ENCODE measurements at regions not wholly inside any gene's neighbourhood (a gene's known extent, or its start where the extent isn't known, plus 50 kb on each side); places are given as distances from the start of the nearest gene placed in this dataset.

GRCh38 chr15:88385078-88385700 is 82.0 kb downstream of the MRPL46 start:
- Histone ChIP-seq H3K36me3 (no peaks in the 10 kb centered on the region), H3K27ac (replicated peaks in 1 of 4) (no peak overlapping the region), H3K4me3 (no peak overlapping the region), H3K9me3 (no peaks in the 10 kb centered on the region), H3K4me1 (peaks cover 5 to 10% (median 8%) of the 10 kb centered on the region in 4 donors), H3K27me3 (no peaks in the 10 kb centered on the region)
- DNase-seq (ENCODE audit: extremely low spot score) = no peak
- WGBS = 40% methylated on average over 2 of the region's 2 CpGs
- intact Hi-C loops (cut with DNase I) = no loop called here
- no peak for TF ChIP-seq EP300 (IDR thresholded peaks at IDR 0.05)
- TF ChIP-seq POLR2AphosphoS5 (IDR thresholded peaks at IDR 0.05) = no peak
- no peak for TF ChIP-seq CTCF (IDR thresholded peaks at IDR 0.05)
- TF ChIP-seq POLR2A (IDR thresholded peaks at IDR 0.05; ENCODE audit: low read depth) = no peak

- Histone ChIP-seq H3K36me3 (no peaks in the 10 kb centered on the region), H3K4me3 (no peak overlapping the region), H3K27ac (replicated peaks in 1 of 4) (no peak overlapping the region), H3K27me3 (no peaks in the 10 kb centered on the region), H3K9me3 (no peaks in the 10 kb centered on the region), H3K4me1 (peaks cover 5 to 10% (median 8%) of the 10 kb centered on the region in 4 donors)
- 88% methylated on average over 1 of the region's 1 CpG for WGBS
- TF ChIP-seq POLR2AphosphoS5 (IDR thresholded peaks at IDR 0.05) (no peak), EP300 (IDR thresholded peaks at IDR 0.05) (no peak)
- intact Hi-C loops (cut with DNase I) = no loop called here
- no peak for DNase-seq (ENCODE audit: extremely low spot score)
These were observed 83.8 kb downstream of the MRPL46 start for GRCh38 chr15:88383354-88383753.

- Histone ChIP-seq H3K4me1 (peaks cover 5 to 10% (median 8%) of the 10 kb centered on the region in 4 donors), H3K27ac (replicated peaks in 1 of 4) (no peak overlapping the region), H3K27me3 (no peaks in the 10 kb centered on the region), H3K9me3 (no peaks in the 10 kb centered on the region), H3K36me3 (no peaks in the 10 kb centered on the region), H3K4me3 (no peak overlapping the region)
- no peak for DNase-seq (ENCODE audit: extremely low spot score)
- 31% methylated on average over 4 of the region's 5 CpGs for WGBS
- TF ChIP-seq POLR2A (IDR thresholded peaks at IDR 0.05; ENCODE audit: low read depth) (no peak), EP300 (IDR thresholded peaks at IDR 0.05) (no peak), CTCF (IDR thresholded peaks at IDR 0.05) (no peak), POLR2AphosphoS5 (IDR thresholded peaks at IDR 0.05) (no peak)
- intact Hi-C loops (cut with DNase I) = no loop called here
These were observed 84.7 kb downstream of the MRPL46 start for GRCh38 chr15:88382482-88382983.

GRCh38 chr15:88378188-88378637 is 89.0 kb downstream of the MRPL46 start:
- WGBS = 90% methylated on average over 3 of the region's 3 CpGs
- TF ChIP-seq CTCF (IDR thresholded peaks at IDR 0.05) (no peak), POLR2AphosphoS5 (IDR thresholded peaks at IDR 0.05) (no peak), EP300 (IDR thresholded peaks at IDR 0.05) (no peak), POLR2A (IDR thresholded peaks at IDR 0.05; ENCODE audit: low read depth) (no peak)
- Histone ChIP-seq H3K27ac (replicated peaks in 1 of 4) (no peak overlapping the region), H3K4me3 (no peak overlapping the region), H3K9me3 (no peaks in the 10 kb centered on the region), H3K4me1 (peaks cover 5 to 10% (median 6%) of the 10 kb centered on the region in 4 donors), H3K36me3 (no peaks in the 10 kb centered on the region), H3K27me3 (peaks cover 0 to 12% (median 0%) of the 10 kb centered on the region in 4 donors)
- DNase-seq (ENCODE audit: extremely low spot score) = no peak
- intact Hi-C loops (cut with DNase I) = no loop called here

GRCh38 chr15:88377509-88377908 is 89.7 kb downstream of the MRPL46 start:
- Histone ChIP-seq H3K27me3 (peaks cover 0 to 12% (median 0%) of the 10 kb centered on the region in 4 donors), H3K27ac (replicated peaks in 1 of 4) (no peak overlapping the region), H3K9me3 (no peaks in the 10 kb centered on the region), H3K4me3 (no peak overlapping the region), H3K36me3 (no peaks in the 10 kb centered on the region), H3K4me1 (peaks cover under 1 to 6% (median 4%) of the 10 kb centered on the region in 4 donors)
- intact Hi-C loops (cut with DNase I) = no loop called here
- WGBS = 86% methylated on average over 2 of the region's 2 CpGs
- no peak for DNase-seq (ENCODE audit: extremely low spot score)
- TF ChIP-seq POLR2A (IDR thresholded peaks at IDR 0.05; ENCODE audit: low read depth) (no peak), CTCF (IDR thresholded peaks at IDR 0.05) (no peak), POLR2AphosphoS5 (IDR thresholded peaks at IDR 0.05) (no peak), EP300 (IDR thresholded peaks at IDR 0.05) (no peak)

Data from esophagus muscularis mucosa (tissue), 4 donors.